Dendritic cell treated with granulocyte-macrophage colony-stimulating factor and Interleukin-4, amounts not matched to agents 40 ng/mL and 50 ng/mL, for 4 days (primary cell): ENCODE measurements at regions not wholly inside any gene's neighbourhood (a gene's known extent, or its start where the extent isn't known, plus 50 kb on each side); places are given as distances from the start of the nearest gene placed in this dataset.

Experiments
- H3K27ac Mint-ChIP-seq: one replicate; pipeline ENCODE4 v1.8.0; 2022; ENCODE audit warnings: mild to moderate bottlenecking, mixed read lengths
- H3K27me3 Mint-ChIP-seq: one replicate; pipeline ENCODE4 v1.8.0; 2022; ENCODE audit warnings: mild to moderate bottlenecking, mixed read lengths
- H3K36me3 Mint-ChIP-seq: one replicate; pipeline ENCODE4 v1.8.0; 2022; ENCODE audit warnings: low read depth, mixed read lengths
- H3K4me1 Mint-ChIP-seq: one replicate; pipeline ENCODE4 v1.8.0; 2022; ENCODE audit warnings: low read depth, mixed read lengths
- H3K4me3 Mint-ChIP-seq: one replicate; pipeline ENCODE4 v1.8.0; 2022; ENCODE audit warnings: mild to moderate bottlenecking, moderate library complexity, mixed read lengths
- H3K9me3 Mint-ChIP-seq: one replicate; pipeline ENCODE4 v1.8.0; 2022; ENCODE audit warnings: mixed read lengths
- intact Hi-C: fragments of 100-400 bp; cut with micrococcal nuclease; formaldehyde crosslinking; loops from one replicate; pipeline ENCODE4 v1.15.0; 2022

- intact Hi-C loops: no loop called here
- Mint-ChIP-seq H3K4me1 (peaks cover 14% of the 10 kb centered on the region), H3K4me3 (no peak overlapping the region), H3K9me3 (no peaks in the 10 kb centered on the region), H3K27me3 (no peaks in the 10 kb centered on the region), H3K36me3 (no peaks in the 10 kb centered on the region), H3K27ac (no peak overlapping the region)
Measured at GRCh38 chr5:82348784-82349425, 70.8 kb upstream of the RPS23 start.

- Mint-ChIP-seq H3K27me3 (no peaks in the 10 kb centered on the region), H3K4me1 (peaks cover 8% of the 10 kb centered on the region), H3K9me3 (no peaks in the 10 kb centered on the region), H3K4me3 (no peak overlapping the region), H3K27ac (no peak overlapping the region), H3K36me3 (no peaks in the 10 kb centered on the region)
- intact Hi-C loops: no loop called here
Measured at GRCh38 chr5:82347201-82347865, 69.2 kb upstream of the RPS23 start.

GRCh38 chr5:82346399-82347165 lies 68.4 kb upstream of the RPS23 start:
- Mint-ChIP-seq H3K36me3 (no peaks in the 10 kb centered on the region), H3K27me3 (no peaks in the 10 kb centered on the region), H3K27ac (no peak overlapping the region), H3K4me1 (peaks cover 3% of the 10 kb centered on the region), H3K4me3 (no peak overlapping the region), H3K9me3 (no peaks in the 10 kb centered on the region)
- intact Hi-C loops: no loop called here

- Mint-ChIP-seq H3K4me3 (no peak overlapping the region), H3K27me3 (no peaks in the 10 kb centered on the region), H3K9me3 (no peaks in the 10 kb centered on the region), H3K27ac (no peak overlapping the region), H3K36me3 (no peaks in the 10 kb centered on the region), H3K4me1 (no peaks in the 10 kb centered on the region)
- intact Hi-C loops: no loop called here
Measured at GRCh38 chr5:82345108-82345507, 67.0 kb upstream of the RPS23 start.

- no peak overlapping the region for H3K4me3 Mint-ChIP-seq
- no peak overlapping the region for H3K27ac Mint-ChIP-seq
- no peaks in the 10 kb centered on the region for H3K27me3 Mint-ChIP-seq
Measured at GRCh38 chr5:82341325-82341724, 63.2 kb upstream of the RPS23 start.

GRCh38 chr5:82340799-82341198 lies 62.6 kb upstream of the RPS23 start:
- intact Hi-C loops: no loop called here
- Mint-ChIP-seq H3K9me3 (no peaks in the 10 kb centered on the region), H3K27ac (no peak overlapping the region), H3K4me1 (no peaks in the 10 kb centered on the region), H3K4me3 (no peak overlapping the region), H3K27me3 (no peaks in the 10 kb centered on the region), H3K36me3 (no peaks in the 10 kb centered on the region)

More at GRCh38 chr5:82341325-82341724, 63.2 kb upstream of the RPS23 start:
- intact Hi-C loops: no loop called here
- no peaks in the 10 kb centered on the region for H3K9me3 Mint-ChIP-seq
- H3K36me3 Mint-ChIP-seq: no peaks in the 10 kb centered on the region
- H3K4me1 Mint-ChIP-seq: no peaks in the 10 kb centered on the region

- Mint-ChIP-seq H3K36me3 (no peaks in the 10 kb centered on the region), H3K4me3 (no peak overlapping the region), H3K27ac (no peak overlapping the region), H3K27me3 (no peaks in the 10 kb centered on the region), H3K9me3 (no peaks in the 10 kb centered on the region), H3K4me1 (no peaks in the 10 kb centered on the region)
- intact Hi-C loops: no loop called here
Measured at GRCh38 chr5:82339792-82340191, 61.6 kb upstream of the RPS23 start.

GRCh38 chr5:82338771-82339373 lies 60.7 kb upstream of the RPS23 start:
- intact Hi-C loops: no loop called here
- no peaks in the 10 kb centered on the region for H3K9me3 Mint-ChIP-seq
- H3K36me3 Mint-ChIP-seq: no peaks in the 10 kb centered on the region
- H3K4me1 Mint-ChIP-seq: no peaks in the 10 kb centered on the region
- H3K27me3 Mint-ChIP-seq: no peaks in the 10 kb centered on the region
- no peak overlapping the region for H3K27ac Mint-ChIP-seq
- H3K4me3 Mint-ChIP-seq: no peak overlapping the region

GRCh38 chr5:82336959-82337351 lies 58.8 kb upstream of the RPS23 start:
- Mint-ChIP-seq H3K9me3 (no peaks in the 10 kb centered on the region), H3K4me3 (no peak overlapping the region), H3K4me1 (no peaks in the 10 kb centered on the region), H3K36me3 (no peaks in the 10 kb centered on the region), H3K27ac (no peak overlapping the region), H3K27me3 (no peaks in the 10 kb centered on the region)
- intact Hi-C loops: no loop called here

GRCh38 chr5:82336226-82336958 lies 58.2 kb upstream of the RPS23 start:
- H3K27ac Mint-ChIP-seq: no peak overlapping the region
- H3K4me3 Mint-ChIP-seq: no peak overlapping the region
- no peaks in the 10 kb centered on the region for H3K36me3 Mint-ChIP-seq
- H3K27me3 Mint-ChIP-seq: no peaks in the 10 kb centered on the region
- H3K9me3 Mint-ChIP-seq: no peaks in the 10 kb centered on the region
- intact Hi-C loops: no loop called here
- H3K4me1 Mint-ChIP-seq: no peaks in the 10 kb centered on the region

GRCh38 chr5:82335806-82336205 lies 57.7 kb upstream of the RPS23 start:
- H3K27ac Mint-ChIP-seq: no peak overlapping the region
- H3K27me3 Mint-ChIP-seq: no peaks in the 10 kb centered on the region
- no peaks in the 10 kb centered on the region for H3K4me1 Mint-ChIP-seq
- H3K9me3 Mint-ChIP-seq: no peaks in the 10 kb centered on the region
- no peaks in the 10 kb centered on the region for H3K36me3 Mint-ChIP-seq
- no peak overlapping the region for H3K4me3 Mint-ChIP-seq
- intact Hi-C loops: no loop called here

GRCh38 chr5:82334856-82335255 lies 56.7 kb upstream of the RPS23 start:
- Mint-ChIP-seq H3K27ac (no peak overlapping the region), H3K27me3 (no peaks in the 10 kb centered on the region), H3K4me3 (no peak overlapping the region), H3K4me1 (no peaks in the 10 kb centered on the region), H3K9me3 (no peaks in the 10 kb centered on the region), H3K36me3 (no peaks in the 10 kb centered on the region)
- intact Hi-C loops: no loop called here

- no peaks in the 10 kb centered on the region for H3K4me1 Mint-ChIP-seq
- H3K27ac Mint-ChIP-seq: no peak overlapping the region
- H3K27me3 Mint-ChIP-seq: no peaks in the 10 kb centered on the region
- H3K9me3 Mint-ChIP-seq: peaks cover 2% of the 10 kb centered on the region
- intact Hi-C loops: no loop called here
- no peaks in the 10 kb centered on the region for H3K36me3 Mint-ChIP-seq
- H3K4me3 Mint-ChIP-seq: no peak overlapping the region
Measured at GRCh38 chr5:82334085-82334692, 56.0 kb upstream of the RPS23 start.
